CD4-positive, alpha-beta T cell (primary cell): ENCODE measurements at regions not wholly inside any gene's neighbourhood (a gene's known extent, or its start where the extent isn't known, plus 50 kb on each side); places are given as distances from the start of the nearest gene placed in this dataset.
"Not testable (repeated sequence)": the region's sequence is repeated elsewhere in the genome, so short reads cannot be mapped to it uniquely, and the experiment has no call there.

ENCODE experiments used
- ATAC-seq: fragments of 200-7000 bp; cut with Tn5 transposase; one replicate; pipeline ENCODE4 v1.10.0; 2022; ENCODE audit warnings: mild to moderate bottlenecking; ENCODE audit not compliant: poor library complexity
- CTCF ChIA-PET: fragments of 350-600 bp; sonication (Branson Sonifier 250); formaldehyde crosslinking; loops from one replicate; lab custom pipeline; 2021; ENCODE audit warnings: antibody characterized with exemption, inconsistent platforms; lab: Charles Lee
- POLR2A ChIA-PET: fragments of 350-600 bp; sonication (Branson Sonifier 250); formaldehyde crosslinking; loops from one replicate; lab custom pipeline; 2021; ENCODE audit warnings: antibody characterized with exemption, inconsistent platforms; lab: Charles Lee
- DNase-seq, 14 experiments: peaks; one replicate each; pipeline ENCODE4 v3.0.0-alpha.2; 2013 to 2020; ENCODE audit warnings: mixed read lengths in 2 of 14
- H3K27ac ChIP-seq, 2 donors: one replicate each; pipeline versions ENCODE4 v1.5.1 to v1.7.0; 2013; ENCODE audit warnings: low read length in 2 of 2, low read depth in 1 of 2, mild to moderate bottlenecking in 1 of 2
- H3K27me3 ChIP-seq, 2 experiments: 1 replicate in 1 of 2; 2 replicates in 1 of 2; pipeline versions ENCODE4 v1.6.1 to v1.7.0; 2013; ENCODE audit warnings: low read length in 2 of 2, control low read depth in 1 of 2, mild to moderate bottlenecking in 1 of 2, moderate library complexity in 1 of 2; ENCODE audit not compliant: insufficient read depth in 2 of 2, control insufficient read depth in 1 of 2
- H3K36me3 ChIP-seq: one replicate; pipeline ENCODE4 v1.6.1; 2013; ENCODE audit warnings: low read length, control low read depth; ENCODE audit not compliant: insufficient read depth
- H3K4me1 ChIP-seq: one replicate; pipeline ENCODE4 v1.6.1; 2013; ENCODE audit warnings: low read length, control low read depth; ENCODE audit not compliant: insufficient read depth
- H3K4me3 ChIP-seq: one replicate; pipeline ENCODE4 v1.5.1; 2013; ENCODE audit warnings: mild to moderate bottlenecking, low read length, moderate library complexity
- H3K9me3 ChIP-seq, 2 experiments: 1 replicate in 1 of 2; 2 replicates in 1 of 2; pipeline versions ENCODE4 v1.6.1 to v1.7.0; 2013; ENCODE audit warnings: low read length in 2 of 2, mild to moderate bottlenecking in 2 of 2, control low read depth in 1 of 2, moderate library complexity in 1 of 2; ENCODE audit not compliant: control insufficient read depth in 1 of 2, insufficient read depth in 1 of 2
- H3K27ac Mint-ChIP-seq: one replicate; pipeline ENCODE4 v1.8.0; 2020; ENCODE audit warnings: mixed read lengths
- H3K27me3 Mint-ChIP-seq: one replicate; pipeline ENCODE4 v1.8.0; 2021; ENCODE audit warnings: mixed read lengths
- H3K36me3 Mint-ChIP-seq: one replicate; pipeline ENCODE4 v1.8.0; 2021; ENCODE audit warnings: low read depth, mixed read lengths
- H3K4me1 Mint-ChIP-seq: one replicate; pipeline ENCODE4 v1.8.0; 2021; ENCODE audit warnings: low read depth, mixed read lengths
- H3K4me3 Mint-ChIP-seq: one replicate; pipeline ENCODE4 v1.8.0; 2020; ENCODE audit warnings: mild to moderate bottlenecking, mixed read lengths
- H3K9me3 Mint-ChIP-seq: one replicate; pipeline ENCODE4 v1.8.0; 2020; ENCODE audit warnings: mixed read lengths
- intact Hi-C, 2 experiments: fragments of 100-400 bp; cut with DNase I in 1 of 2; cut with micrococcal nuclease in 1 of 2; formaldehyde crosslinking; loops; one replicate each; pipeline versions ENCODE4 v1.15.1 to v1.9.0; 2023 to 2025; cut with DNase I, micrococcal nuclease
- TF ChIP-seq, protein P1 (sequence below): fragments of 200-600 bp; IDR thresholded peaks from one replicate; pipeline ENCODE4 v1.8.0; 2022; ENCODE audit warnings: antibody characterized with exemption, mild to moderate bottlenecking

GRCh38 chr2:77590298-77590917 lies 68.2 kb upstream of the LRRTM4 start:
- TF ChIP-seq, protein P1, sequence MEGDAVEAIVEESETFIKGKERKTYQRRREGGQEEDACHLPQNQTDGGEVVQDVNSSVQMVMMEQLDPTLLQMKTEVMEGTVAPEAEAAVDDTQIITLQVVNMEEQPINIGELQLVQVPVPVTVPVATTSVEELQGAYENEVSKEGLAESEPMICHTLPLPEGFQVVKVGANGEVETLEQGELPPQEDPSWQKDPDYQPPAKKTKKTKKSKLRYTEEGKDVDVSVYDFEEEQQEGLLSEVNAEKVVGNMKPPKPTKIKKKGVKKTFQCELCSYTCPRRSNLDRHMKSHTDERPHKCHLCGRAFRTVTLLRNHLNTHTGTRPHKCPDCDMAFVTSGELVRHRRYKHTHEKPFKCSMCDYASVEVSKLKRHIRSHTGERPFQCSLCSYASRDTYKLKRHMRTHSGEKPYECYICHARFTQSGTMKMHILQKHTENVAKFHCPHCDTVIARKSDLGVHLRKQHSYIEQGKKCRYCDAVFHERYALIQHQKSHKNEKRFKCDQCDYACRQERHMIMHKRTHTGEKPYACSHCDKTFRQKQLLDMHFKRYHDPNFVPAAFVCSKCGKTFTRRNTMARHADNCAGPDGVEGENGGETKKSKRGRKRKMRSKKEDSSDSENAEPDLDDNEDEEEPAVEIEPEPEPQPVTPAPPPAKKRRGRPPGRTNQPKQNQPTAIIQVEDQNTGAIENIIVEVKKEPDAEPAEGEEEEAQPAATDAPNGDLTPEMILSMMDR = no peak
- no peak for DNase-seq

DNA sequence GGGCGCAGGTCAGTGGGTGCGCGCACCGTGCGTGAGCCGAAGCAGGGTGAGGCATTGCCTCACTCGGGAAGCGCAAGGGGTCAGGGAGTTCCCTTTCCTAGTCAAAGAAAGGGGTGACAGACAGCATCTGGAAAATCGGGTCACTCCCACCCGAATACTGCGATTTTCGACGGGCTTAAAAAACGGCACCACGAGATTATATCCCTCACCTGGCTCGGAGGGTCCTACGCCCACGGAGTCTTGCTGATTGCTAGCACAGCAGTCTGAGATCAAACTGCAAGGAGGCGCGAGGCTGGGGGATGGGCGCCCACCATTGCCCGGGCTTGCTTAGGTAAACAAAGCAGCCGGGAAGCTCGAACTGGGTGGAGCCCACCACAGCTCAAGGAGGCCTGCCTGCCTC lies 70.8 kb upstream of the LRRTM4 start:
- H3K4me3 Mint-ChIP-seq, POLR2A ChIA-PET, H3K4me1 ChIP-seq, DNase-seq, H3K27ac Mint-ChIP-seq, H3K27me3 Mint-ChIP-seq, H3K36me3 ChIP-seq, intact Hi-C loops, H3K4me1 Mint-ChIP-seq, H3K9me3 Mint-ChIP-seq, CTCF ChIA-PET, H3K36me3 Mint-ChIP-seq, ATAC-seq, H3K27ac ChIP-seq, H3K4me3 ChIP-seq, H3K27me3 ChIP-seq: not testable (repeated sequence)
- H3K9me3 ChIP-seq = peaks cover 0 to 19% of the 10 kb centered on the region in 2 experiments

More at GRCh38 chr2:77590298-77590917, 68.2 kb upstream of the LRRTM4 start:
- Histone ChIP-seq H3K9me3 (peaks cover 0 to 22% of the 10 kb centered on the region in 2 experiments), H3K27me3 (no peaks in the 10 kb centered on the region), H3K4me3 (no peak overlapping the region), H3K36me3 (no peaks in the 10 kb centered on the region), H3K4me1 (no peaks in the 10 kb centered on the region), H3K27ac (no peak overlapping the region)
- H3K27ac Mint-ChIP-seq = no peak overlapping the region
- CTCF ChIA-PET = no interaction called here
- H3K4me3 Mint-ChIP-seq = no peak overlapping the region
- intact Hi-C loops = no loop called here
- H3K36me3 Mint-ChIP-seq = no peaks in the 10 kb centered on the region
- H3K27me3 Mint-ChIP-seq = no peaks in the 10 kb centered on the region
- H3K4me1 Mint-ChIP-seq = no peaks in the 10 kb centered on the region
- ATAC-seq = no peak
- peaks cover 7% of the 10 kb centered on the region for H3K9me3 Mint-ChIP-seq
- POLR2A ChIA-PET = no interaction called here

DNA sequence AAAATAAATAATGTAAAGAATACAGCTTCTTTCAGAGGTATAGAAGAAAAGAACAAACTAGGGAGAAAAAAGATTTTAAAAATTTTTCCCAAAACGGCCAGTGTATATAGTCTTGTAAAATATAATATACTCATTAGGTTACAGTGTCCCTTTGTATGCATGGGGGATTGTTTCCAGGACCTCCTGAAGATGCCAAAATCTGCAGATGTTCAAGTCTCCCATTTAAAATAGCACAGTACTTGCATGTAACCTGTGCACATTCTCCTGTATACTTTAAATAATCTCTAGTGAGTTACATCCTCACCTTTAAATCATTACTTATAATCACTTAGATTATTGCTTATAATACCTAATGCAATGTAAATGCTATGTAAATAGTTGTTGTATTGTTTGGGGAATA lies 80.6 kb upstream of the LRRTM4 start:
- no peaks in the 10 kb centered on the region for H3K4me1 Mint-ChIP-seq
- POLR2A ChIA-PET = no interaction called here
- peaks cover 4% of the 10 kb centered on the region for H3K9me3 Mint-ChIP-seq
- H3K9me3 ChIP-seq = peaks cover 0 to 3% of the 10 kb centered on the region in 2 experiments
- H3K4me3 ChIP-seq = no peak overlapping the region
- ATAC-seq (no peak), DNase-seq (no peak)
- H3K27ac ChIP-seq = no peak overlapping the region
- H3K36me3 ChIP-seq = no peaks in the 10 kb centered on the region
- no peaks in the 10 kb centered on the region for H3K36me3 Mint-ChIP-seq
- H3K27me3 ChIP-seq = no peaks in the 10 kb centered on the region
- intact Hi-C loops = no loop called here
- no peaks in the 10 kb centered on the region for H3K27me3 Mint-ChIP-seq
- CTCF ChIA-PET = no interaction called here
- H3K27ac Mint-ChIP-seq = no peak overlapping the region
- TF ChIP-seq, protein P1 = no peak
- H3K4me3 Mint-ChIP-seq = no peak overlapping the region
- H3K4me1 ChIP-seq = no peaks in the 10 kb centered on the region
